GM19468 (cell line): ENCODE measurements at regions not wholly inside any gene's neighbourhood (a gene's known extent, or its start where the extent isn't known, plus 50 kb on each side); places are given as distances from the start of the nearest gene placed in this dataset.
"Not testable (repeated sequence)": the region's sequence is repeated elsewhere in the genome, so short reads cannot be mapped to it uniquely, and the experiment has no call there.

ENCODE experiments used
- ATAC-seq: cut with Tn5 transposase; IDR thresholded peaks from one replicate; pipeline ENCODE4 v1.9.1; 2021; ENCODE audit warnings: mild to moderate bottlenecking, moderate library complexity, moderate number of reproducible peaks; ENCODE audit not compliant: unreplicated experiment; ENCODE audit errors: extremely low read depth

GRCh38 chrX:915427-916229, 285.0 kb downstream of the SHOX start:
- ATAC-seq: no peak

- ATAC-seq: no peak
These were observed 283.6 kb downstream of the SHOX start for GRCh38 chrX:914206-914605.

- no peak for ATAC-seq
These were observed 282.1 kb downstream of the SHOX start for GRCh38 chrX:912677-913076.

- ATAC-seq: not testable (repeated sequence)
These were observed 278.5 kb downstream of the SHOX start for GRCh38 chrX:909068-909467.

GRCh38 chrX:906586-906985, 276.0 kb downstream of the SHOX start:
- no peak for ATAC-seq

GRCh38 chrX:905848-906566, 275.4 kb downstream of the SHOX start:
- ATAC-seq: no peak

GRCh38 chrX:903116-903515, 272.5 kb downstream of the SHOX start:
- no peak for ATAC-seq

- ATAC-seq: no peak
These were observed 265.7 kb downstream of the SHOX start for GRCh38 chrX:896256-896655.

GRCh38 chrX:889966-890651, 259.5 kb downstream of the SHOX start:
- no peak for ATAC-seq

GRCh38 chrX:887724-888123, 257.1 kb downstream of the SHOX start:
- not testable (repeated sequence) for ATAC-seq

GRCh38 chrX:883588-883987, 253.0 kb downstream of the SHOX start:
- no peak for ATAC-seq

- ATAC-seq: not testable (repeated sequence)
These were observed 249.4 kb downstream of the SHOX start for GRCh38 chrX:879756-880698.

- ATAC-seq: no peak
These were observed 243.5 kb downstream of the SHOX start for GRCh38 chrX:874061-874460.

- no peak for ATAC-seq
These were observed 242.4 kb downstream of the SHOX start for GRCh38 chrX:873016-873415.

- ATAC-seq: no peak
These were observed 241.5 kb downstream of the SHOX start for GRCh38 chrX:872090-872489.

- ATAC-seq: no peak
These were observed 241.0 kb downstream of the SHOX start for GRCh38 chrX:871626-872025.

- ATAC-seq: no peak
These were observed 237.5 kb downstream of the SHOX start for GRCh38 chrX:867966-868647.

- no peak for ATAC-seq
These were observed 236.9 kb downstream of the SHOX start for GRCh38 chrX:867502-867901.

GRCh38 chrX:866441-866990, 235.9 kb downstream of the SHOX start:
- ATAC-seq: no peak
